ENCODE measurements at regions not wholly inside any gene's neighbourhood (a gene's known extent, or its start where the extent isn't known, plus 50 kb on each side); places are given as distances from the start of the nearest gene placed in this dataset.

GRCh38 chr9:95592931-95593330, 76.2 kb upstream of the PTCH1 start:
- Histone ChIP-seq H3K4me3 (replicated peaks in 1 of 3; ENCODE audit: insufficient read depth in 1 of 3, low read depth in 2 of 3, low read length in 3 of 3) (no peak overlapping the region), H3K9me3 (ENCODE audit: low read length) (no peaks in the 10 kb centered on the region), H3K4me1 (ENCODE audit: insufficient read depth, low read length) (peaks cover 14% of the 10 kb centered on the region), H4K20me1 (ENCODE audit: insufficient read depth, low read length) (no peaks in the 10 kb centered on the region), H3K4me2 (ENCODE audit: low read depth, low read length) (no peak overlapping the region), H2AFZ (ENCODE audit: low read length) (no peak overlapping the region), H3K79me2 (ENCODE audit: insufficient read depth, low read length) (no peaks in the 10 kb centered on the region), H3K27ac (ENCODE audit: extremely low read length, insufficient read depth, low read length) (no peak overlapping the region), H3K27me3 (ENCODE audit: control insufficient read depth in 1 of 2, insufficient read depth in 2 of 2, low read length in 2 of 2) (peaks cover 3 to 38% of the 10 kb centered on the region in 2 experiments; a peak in 3 of 5 replicates), H3K36me3 (replicated peaks in 1 of 2; ENCODE audit: control insufficient read depth in 1 of 2, insufficient read depth in 2 of 2, low read length in 2 of 2) (no peaks in the 10 kb centered on the region), H3K9ac (ENCODE audit: insufficient read depth, low read depth, low read length) (no peak overlapping the region)
- ATAC-seq (no peak), DNase-seq (ENCODE audit: low spot score) (no peak), FAIRE-seq (no peak)
- WGBS (ENCODE audit: low lambda C conversion rate), result 17% methylated on average over 5 of the region's 5 CpGs
- BruUV-seq (replicated peaks), result no TSS peak
- in situ Hi-C loops (cut with HindIII; ENCODE audit: extremely low pct_ligation_motif_present, low pct_unique_long_range_greater_than_20kb) (no loop called here), intact Hi-C loops (cut with micrococcal nuclease; ENCODE audit: unreplicated experiment) (no loop called here)
- POLR2A ChIA-PET, result no interaction called here
- CTCF ChIA-PET (ENCODE audit: low intra/inter-chr PET ratio, low total read pairs), result no interaction called here
- TF ChIP-seq, protein P1, sequence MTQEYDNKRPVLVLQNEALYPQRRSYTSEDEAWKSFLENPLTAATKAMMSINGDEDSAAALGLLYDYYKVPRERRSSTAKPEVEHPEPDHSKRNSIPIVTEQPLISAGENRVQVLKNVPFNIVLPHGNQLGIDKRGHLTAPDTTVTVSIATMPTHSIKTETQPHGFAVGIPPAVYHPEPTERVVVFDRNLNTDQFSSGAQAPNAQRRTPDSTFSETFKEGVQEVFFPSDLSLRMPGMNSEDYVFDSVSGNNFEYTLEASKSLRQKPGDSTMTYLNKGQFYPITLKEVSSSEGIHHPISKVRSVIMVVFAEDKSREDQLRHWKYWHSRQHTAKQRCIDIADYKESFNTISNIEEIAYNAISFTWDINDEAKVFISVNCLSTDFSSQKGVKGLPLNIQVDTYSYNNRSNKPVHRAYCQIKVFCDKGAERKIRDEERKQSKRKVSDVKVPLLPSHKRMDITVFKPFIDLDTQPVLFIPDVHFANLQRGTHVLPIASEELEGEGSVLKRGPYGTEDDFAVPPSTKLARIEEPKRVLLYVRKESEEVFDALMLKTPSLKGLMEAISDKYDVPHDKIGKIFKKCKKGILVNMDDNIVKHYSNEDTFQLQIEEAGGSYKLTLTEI (CRISPR knock-in tag; conservative IDR thresholded peaks at IDR 0.05), result no peak
- TF ChIP-seq CEBPB (IDR thresholded peaks at IDR 0.05; ENCODE audit: borderline replicate concordance, low read depth, low read length), result peak; percentile 57
- TF ChIP-seq ZFP62 (CRISPR knock-in tag; IDR thresholded peaks at IDR 0.05), result no peak

DNA sequence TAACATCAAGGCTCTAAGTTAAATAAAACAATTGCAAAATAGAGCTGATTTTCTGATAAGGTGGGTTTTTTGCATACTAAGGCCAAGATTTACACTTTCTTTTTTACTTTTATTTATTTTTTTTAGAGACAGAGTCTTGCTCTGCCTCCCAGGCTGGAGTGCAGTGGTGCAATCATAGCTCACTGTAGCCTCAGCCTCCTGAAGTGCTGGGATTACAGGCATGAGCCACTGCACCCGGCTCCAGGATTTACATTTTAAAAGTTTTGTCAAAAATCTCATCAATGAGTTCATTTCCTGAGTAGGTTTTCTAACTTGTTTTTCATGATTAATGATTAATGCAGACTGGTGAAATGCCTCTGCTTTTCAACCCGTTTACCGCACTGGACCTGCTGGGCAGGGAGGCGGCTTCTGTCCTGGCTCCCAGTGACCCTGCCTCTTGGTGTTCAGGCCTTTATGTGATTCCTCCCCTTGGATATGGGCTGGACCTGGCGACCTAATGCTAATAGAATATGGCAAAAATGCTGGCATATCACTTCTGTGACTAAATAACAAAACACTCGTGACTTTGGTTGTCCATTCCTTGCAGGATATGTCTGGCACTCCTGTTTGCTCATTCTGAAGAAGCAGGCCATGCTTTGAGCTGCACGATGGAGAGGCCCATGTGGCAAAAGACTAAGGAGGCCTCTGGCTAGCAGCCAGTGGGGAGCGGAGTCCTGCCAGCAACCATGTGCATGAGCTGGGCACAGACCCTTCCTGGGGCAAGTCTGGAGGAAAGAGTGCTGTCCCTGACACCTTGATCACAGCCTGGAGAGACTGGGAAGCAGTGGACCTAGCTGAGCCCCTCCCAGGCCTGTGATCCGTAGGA, 72.2 kb upstream of the PTCH1 start:
- ATAC-seq, result peak; percentile 84
- no peaks in the 10 kb centered on the region for H3K9me3 ChIP-seq (ENCODE audit: low read length)
- intact Hi-C loops (cut with micrococcal nuclease; ENCODE audit: unreplicated experiment), result no loop called here
- no peak overlapping the region for H3K9ac ChIP-seq (ENCODE audit: insufficient read depth, low read depth, low read length)
- H3K36me3 ChIP-seq (replicated peaks in 1 of 2; ENCODE audit: control insufficient read depth in 1 of 2, insufficient read depth in 2 of 2, low read length in 2 of 2), result no peaks in the 10 kb centered on the region
- DNase-seq (ENCODE audit: low spot score), result peak; percentile 11
- no peak overlapping the region for H3K27ac ChIP-seq (ENCODE audit: extremely low read length, insufficient read depth, low read length)
- no TSS peak for BruUV-seq (replicated peaks)
- CTCF ChIA-PET (ENCODE audit: low intra/inter-chr PET ratio, low total read pairs), result no interaction called here
- peak; percentile 24; the same call in 1 of the 2 replicates for TF ChIP-seq ZNF687 (CRISPR knock-in tag; IDR thresholded peaks at IDR 0.05)
- no peak for TF ChIP-seq ATRX (CRISPR knock-in tag; IDR thresholded peaks at IDR 0.05; ENCODE audit: borderline replicate concordance)
- WGBS (ENCODE audit: low lambda C conversion rate), result 17% methylated on average over 8 of the region's 9 CpGs
- peaks cover 14% of the 10 kb centered on the region for H3K4me1 ChIP-seq (ENCODE audit: insufficient read depth, low read length)
- in situ Hi-C loops (cut with HindIII; ENCODE audit: extremely low pct_ligation_motif_present, low pct_unique_long_range_greater_than_20kb), result no loop called here
- 0 out of 2 replicates have a peak overlapping the region, but pooled peaks have one; percentile 20 for H3K4me2 ChIP-seq (ENCODE audit: low read depth, low read length)
- no peak overlapping the region for H2AFZ ChIP-seq (ENCODE audit: low read length)
- POLR2A ChIA-PET, result no interaction called here
- FAIRE-seq, result no peak
- H3K79me2 ChIP-seq (ENCODE audit: insufficient read depth, low read length), result no peaks in the 10 kb centered on the region
- H4K20me1 ChIP-seq (ENCODE audit: insufficient read depth, low read length), result no peaks in the 10 kb centered on the region
- H3K4me3 ChIP-seq (replicated peaks in 1 of 3; ENCODE audit: insufficient read depth in 1 of 3, low read depth in 2 of 3, low read length in 3 of 3), result no peak overlapping the region
- peaks cover 2 to 20% of the 10 kb centered on the region in 2 experiments; a peak in 2 of 5 replicates for H3K27me3 ChIP-seq (ENCODE audit: control insufficient read depth in 1 of 2, insufficient read depth in 2 of 2, low read length in 2 of 2)

Data from HepG2 (cell line).